HG03045 (cell line): ENCODE measurements at regions not wholly inside any gene's neighbourhood (a gene's known extent, or its start where the extent isn't known, plus 50 kb on each side); places are given as distances from the start of the nearest gene placed in this dataset.
"Not testable (repeated sequence)": the region's sequence is repeated elsewhere in the genome, so short reads cannot be mapped to it uniquely, and the experiment has no call there.

Experiments used
- ATAC-seq: cut with Tn5 transposase; IDR thresholded peaks from one replicate; pipeline ENCODE4 v1.9.1; 2021; ENCODE audit warnings: mild to moderate bottlenecking, moderate library complexity; ENCODE audit not compliant: unreplicated experiment

DNA sequence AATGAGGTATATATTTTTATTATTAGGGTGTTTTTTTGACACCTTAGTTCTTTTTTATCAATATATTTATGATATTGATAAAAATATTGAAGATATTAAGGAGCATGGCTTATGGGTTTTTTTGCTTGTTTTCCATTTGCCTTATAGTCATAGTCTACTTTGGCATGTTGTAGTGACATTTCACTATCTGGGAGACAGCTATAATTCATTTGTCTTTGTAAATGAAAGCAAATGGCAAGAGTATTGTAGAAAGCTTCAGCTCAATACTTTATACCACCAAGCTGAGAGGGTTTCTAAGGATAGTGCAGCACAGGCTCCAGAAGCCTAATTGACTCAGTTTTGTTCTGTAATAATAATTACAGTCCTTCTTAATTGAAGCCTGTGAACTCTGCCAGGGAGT, 1182.3 kb downstream of the EFNA5 start:
- no peak for ATAC-seq

- no peak for ATAC-seq
Observed at GRCh38 chr5:106481374-106481773, 1189.4 kb downstream of the EFNA5 start.

DNA sequence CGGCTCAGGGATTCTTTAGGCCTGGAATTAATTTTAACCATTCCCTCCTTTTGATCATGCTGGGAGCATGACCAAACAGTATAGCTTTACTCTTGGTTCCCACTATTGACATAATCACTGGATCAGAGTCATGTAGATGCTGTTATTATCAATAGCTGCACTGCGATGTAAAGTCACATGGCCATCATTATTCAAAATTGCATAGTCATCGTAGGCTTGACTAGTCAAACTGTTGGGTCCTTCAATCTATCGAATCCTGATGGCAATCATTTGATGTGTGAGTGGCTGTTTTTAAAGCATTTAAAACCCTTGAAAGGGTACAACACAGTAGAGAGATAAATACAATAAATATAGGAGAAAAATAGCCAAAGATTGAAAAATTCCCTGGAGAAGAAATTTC, 1194.1 kb downstream of the EFNA5 start:
- no peak for ATAC-seq

DNA sequence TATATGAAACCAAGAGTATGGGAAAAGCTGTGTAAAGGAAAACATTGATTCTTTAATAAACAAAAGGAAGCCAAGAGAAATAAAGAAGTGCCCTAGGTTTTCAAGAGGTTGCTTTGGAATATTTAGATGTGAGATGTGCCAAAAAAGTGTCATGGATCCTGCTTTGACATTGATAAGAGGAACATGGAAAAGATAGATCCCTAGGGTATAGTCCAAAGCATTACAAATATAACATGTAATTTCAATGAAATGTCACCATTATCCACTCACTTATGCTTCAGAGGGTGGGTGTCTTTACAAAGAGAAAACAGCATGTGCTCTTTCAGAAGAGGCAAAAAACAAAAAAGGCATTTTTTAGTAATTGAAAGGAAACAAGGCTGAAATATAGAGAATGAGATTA, 1196.7 kb downstream of the EFNA5 start:
- no peak for ATAC-seq

- no peak for ATAC-seq
Observed at GRCh38 chr5:106459541-106459940, 1211.2 kb downstream of the EFNA5 start.

DNA sequence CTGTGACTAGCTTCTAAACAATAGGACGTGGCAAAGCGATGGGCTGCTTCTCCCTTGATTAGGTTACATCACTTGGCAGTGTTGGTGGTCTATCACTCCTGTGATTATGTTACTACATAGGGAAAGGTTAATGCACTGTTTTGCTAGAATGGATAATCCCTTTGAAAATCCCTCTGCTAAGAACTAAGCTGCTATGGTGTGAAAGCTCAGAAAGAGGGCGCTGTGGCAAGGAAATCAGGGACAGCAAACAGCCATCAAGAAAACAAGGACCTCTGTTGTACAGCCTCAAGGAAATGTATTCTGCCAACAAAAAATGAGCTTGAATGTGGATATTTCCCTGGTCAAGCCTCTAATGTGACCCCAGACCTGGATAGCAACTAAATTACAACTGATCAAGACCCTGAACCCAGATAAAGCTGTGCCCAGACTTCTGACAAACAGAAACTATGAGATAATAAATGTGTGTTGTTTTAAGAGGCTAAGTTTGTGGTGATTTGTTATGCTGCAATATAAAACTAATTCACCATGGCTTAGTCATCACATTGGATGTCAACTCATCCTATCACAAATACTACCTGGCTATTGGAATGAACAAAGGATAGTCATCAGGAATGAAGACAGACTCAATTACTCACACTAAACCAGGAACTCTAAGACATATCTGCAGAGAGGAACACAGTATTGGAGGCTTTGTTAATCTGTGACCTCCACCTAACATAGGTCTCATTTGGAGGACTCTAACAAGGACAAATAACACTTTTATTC, 1215.9 kb downstream of the EFNA5 start:
- ATAC-seq: no peak

GRCh38 chr5:106454050-106454449, 1216.7 kb downstream of the EFNA5 start:
- ATAC-seq: no peak

GRCh38 chr5:106451998-106452397, 1218.7 kb downstream of the EFNA5 start:
- no peak for ATAC-seq

- no peak for ATAC-seq
Observed at GRCh38 chr5:106443746-106444145, 1227.0 kb downstream of the EFNA5 start.

DNA sequence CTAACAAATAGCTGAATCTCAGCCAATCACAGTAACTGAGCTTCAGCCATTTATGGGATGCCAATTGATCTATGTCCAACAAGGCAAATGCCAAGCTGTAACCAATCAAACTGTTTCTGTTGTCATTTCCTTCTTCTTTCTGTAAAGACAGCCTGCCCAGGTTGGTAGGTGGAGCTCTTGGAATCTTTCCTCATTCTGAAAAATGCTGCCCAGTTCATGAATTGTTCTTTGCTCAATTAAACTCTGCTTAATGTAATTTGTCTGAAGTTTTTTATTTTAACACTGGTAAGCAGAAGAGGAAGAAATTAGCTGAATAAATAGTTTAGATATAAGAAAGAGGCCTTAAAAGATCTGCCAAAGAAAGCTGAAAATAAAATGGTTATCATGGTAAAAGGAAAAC, 1235.6 kb downstream of the EFNA5 start:
- ATAC-seq: no peak

DNA sequence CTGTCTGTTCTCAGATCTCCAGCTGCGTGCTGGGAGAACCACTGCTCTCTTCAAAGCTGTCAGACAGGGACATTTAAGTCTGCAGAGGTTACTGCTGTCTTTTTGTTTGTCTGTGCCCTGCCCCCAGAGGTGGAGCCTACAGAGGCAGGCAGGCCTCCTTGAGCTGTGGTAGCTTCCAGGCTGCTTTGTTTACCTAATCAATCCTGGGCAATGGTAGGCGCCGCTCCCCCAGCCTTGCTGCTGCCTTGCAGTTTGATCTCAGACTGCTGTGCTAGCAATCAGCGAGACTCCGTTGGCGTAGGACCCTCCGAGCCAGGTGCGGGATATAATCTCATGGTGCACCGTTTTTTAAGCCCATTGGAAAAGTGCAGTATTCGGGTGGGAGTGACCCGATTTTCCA, 1240.0 kb downstream of the EFNA5 start:
- not testable (repeated sequence) for ATAC-seq

GRCh38 chr5:106423109-106423897, 1247.4 kb downstream of the EFNA5 start:
- ATAC-seq: no peak

- no peak for ATAC-seq
Observed at GRCh38 chr5:106420102-106420501, 1250.6 kb downstream of the EFNA5 start.

DNA sequence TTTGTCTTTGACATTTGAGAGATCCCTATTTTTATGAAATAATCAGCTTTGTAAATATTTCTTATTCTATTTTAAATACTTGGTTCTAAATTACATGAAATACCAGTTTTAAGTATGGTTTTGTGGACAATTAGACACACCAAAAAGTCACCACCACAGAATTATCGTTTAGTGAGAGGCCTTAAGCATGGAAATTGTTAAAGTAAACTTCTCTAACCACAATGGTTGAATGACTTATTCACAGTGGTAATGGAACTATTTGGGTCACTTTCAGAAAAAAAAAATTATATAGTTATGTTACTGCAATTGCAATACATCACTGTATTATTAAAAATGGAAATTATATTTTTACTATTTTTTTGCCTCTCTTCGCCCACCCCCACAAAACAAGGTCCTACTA, 1252.5 kb downstream of the EFNA5 start:
- no peak for ATAC-seq

- ATAC-seq: no peak
Observed at GRCh38 chr5:106417566-106417965, 1253.2 kb downstream of the EFNA5 start.

DNA sequence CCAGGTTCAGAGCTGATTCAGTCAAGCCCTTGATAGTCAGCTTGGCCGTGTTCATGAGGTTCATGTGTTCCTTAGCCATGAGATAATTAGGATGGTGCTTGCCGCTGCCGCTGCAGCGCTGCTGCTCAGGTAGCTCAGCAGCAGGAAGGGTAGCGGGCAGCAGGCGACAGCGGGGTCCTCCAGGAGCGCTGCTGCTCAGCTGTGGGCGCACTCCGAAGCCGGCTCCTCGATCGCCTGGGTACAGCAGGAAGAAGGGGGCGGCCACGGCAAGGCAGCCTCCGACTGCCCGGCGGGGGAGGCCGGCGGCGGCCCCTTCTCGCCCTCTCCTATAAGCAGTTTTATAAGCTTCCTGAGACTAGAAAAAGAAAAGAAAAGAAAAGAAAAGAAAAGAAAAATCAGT, 1253.6 kb downstream of the EFNA5 start:
- ATAC-seq: no peak

DNA sequence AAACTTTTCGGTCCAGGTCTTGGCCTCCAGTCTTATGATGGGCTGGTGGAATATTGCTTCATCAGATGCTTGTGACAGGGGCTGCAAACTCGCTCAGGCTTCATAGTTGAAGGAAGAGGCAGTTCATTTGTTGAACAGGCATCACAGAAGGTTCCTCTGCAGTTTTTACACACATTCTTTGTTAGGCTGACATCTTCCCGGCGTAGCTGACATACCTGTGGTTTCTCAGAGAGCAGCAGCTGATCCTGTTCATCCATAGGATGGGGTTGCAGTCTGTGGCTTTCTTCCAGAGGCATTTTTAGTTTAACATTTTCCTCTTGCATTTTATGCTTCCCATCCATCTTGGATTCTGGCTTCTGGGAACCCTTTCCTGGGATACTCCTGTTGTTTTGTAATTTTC, 1255.2 kb downstream of the EFNA5 start:
- no peak for ATAC-seq

GRCh38 chr5:106414342-106414741, 1256.4 kb downstream of the EFNA5 start:
- ATAC-seq: no peak

GRCh38 chr5:106412606-106413005, 1258.1 kb downstream of the EFNA5 start:
- no peak for ATAC-seq

GRCh38 chr5:106408570-106408969, 1262.2 kb downstream of the EFNA5 start:
- no peak for ATAC-seq

- no peak for ATAC-seq
Observed at GRCh38 chr5:106408141-106408540, 1262.6 kb downstream of the EFNA5 start.

- ATAC-seq: no peak
Observed at GRCh38 chr5:106401561-106401960, 1269.2 kb downstream of the EFNA5 start.
